NCI-H2081 treated with DMSO at 0.1 percent for 48 hours (cell line): ENCODE measurements at regions not wholly inside any gene's neighbourhood (a gene's known extent, or its start where the extent isn't known, plus 50 kb on each side); places are given as distances from the start of the nearest gene placed in this dataset.

ENCODE experiments used
- DNase-seq: peaks from one replicate; lab custom pipeline; 2025; lab: John Stamatoyannopoulos, UW

DNA sequence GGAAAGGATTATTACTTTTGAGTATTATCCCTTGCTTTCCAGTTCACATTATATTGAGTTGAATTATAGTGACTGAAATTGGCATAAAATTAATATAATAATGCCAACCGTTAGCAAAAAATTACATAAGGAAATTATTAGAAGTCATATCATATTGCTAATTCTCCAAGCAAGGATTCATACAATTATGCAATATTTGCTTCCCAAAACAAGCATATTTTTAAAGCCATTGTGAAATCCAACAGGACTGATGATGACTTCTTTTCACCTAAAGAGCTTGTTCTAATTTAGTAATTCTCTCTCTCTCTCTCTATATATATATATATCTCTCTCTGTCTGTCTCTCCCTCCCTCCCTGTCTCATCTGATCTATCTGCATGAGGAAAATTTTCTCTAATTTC is 283.5 kb downstream of the DSEL start:
- no peak for DNase-seq

DNA sequence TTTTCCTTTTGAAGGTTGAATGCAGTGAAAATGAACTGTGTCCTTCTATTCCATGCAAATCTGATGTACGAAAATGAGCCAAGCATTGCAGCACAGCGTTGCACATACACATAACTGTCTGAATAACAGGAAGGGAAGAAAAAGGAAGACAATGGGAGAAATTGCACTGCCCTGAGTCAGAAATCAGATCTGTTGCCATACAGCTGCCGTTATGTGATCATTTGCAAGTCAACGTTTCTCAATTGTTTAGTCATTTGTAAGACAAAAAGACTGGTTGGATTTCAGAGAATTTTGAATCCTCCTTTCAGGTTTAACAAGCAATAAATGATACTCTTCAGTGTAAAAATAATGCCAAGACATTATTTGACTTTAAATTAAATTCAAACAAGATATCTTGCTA is 284.1 kb downstream of the DSEL start:
- DNase-seq, result no peak

DNA sequence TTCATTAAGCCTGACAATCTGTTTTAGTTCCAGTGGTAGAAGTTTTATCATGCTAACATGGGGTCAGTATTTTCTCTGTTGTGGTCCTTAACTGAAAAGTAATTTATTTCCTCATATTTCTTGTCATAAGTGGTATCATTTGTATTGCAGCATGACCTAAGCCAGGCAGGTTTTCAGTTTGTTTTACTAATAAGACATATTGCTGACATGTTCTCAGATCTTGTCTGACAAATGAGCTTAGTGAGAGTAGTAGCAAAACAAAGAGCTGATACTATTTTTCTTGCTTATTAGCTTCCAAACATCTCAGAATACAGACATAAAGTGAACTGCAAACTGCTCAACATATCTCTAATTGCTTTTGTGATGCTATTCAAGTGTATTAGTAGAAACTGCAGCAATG is 293.6 kb downstream of the DSEL start:
- DNase-seq, result no peak

DNA sequence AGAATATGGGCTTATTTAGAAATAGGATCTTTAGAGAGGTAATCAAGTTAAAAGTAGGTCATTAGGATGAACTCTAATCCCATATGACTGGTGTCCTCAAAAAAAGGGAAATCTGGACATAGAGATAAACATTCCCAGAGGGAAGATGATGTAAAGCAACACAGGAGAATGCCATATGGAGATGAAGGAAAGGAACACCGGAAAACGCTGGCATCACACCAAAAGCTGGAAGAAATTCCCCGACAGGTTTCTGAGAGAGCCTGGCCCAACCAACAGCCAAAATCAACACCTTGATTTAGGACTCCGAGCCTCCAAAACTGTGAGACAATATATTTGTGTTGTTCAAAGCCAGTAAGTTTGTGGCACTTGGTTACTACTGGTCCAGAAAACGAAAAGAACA is 296.7 kb downstream of the DSEL start:
- no peak for DNase-seq

DNA sequence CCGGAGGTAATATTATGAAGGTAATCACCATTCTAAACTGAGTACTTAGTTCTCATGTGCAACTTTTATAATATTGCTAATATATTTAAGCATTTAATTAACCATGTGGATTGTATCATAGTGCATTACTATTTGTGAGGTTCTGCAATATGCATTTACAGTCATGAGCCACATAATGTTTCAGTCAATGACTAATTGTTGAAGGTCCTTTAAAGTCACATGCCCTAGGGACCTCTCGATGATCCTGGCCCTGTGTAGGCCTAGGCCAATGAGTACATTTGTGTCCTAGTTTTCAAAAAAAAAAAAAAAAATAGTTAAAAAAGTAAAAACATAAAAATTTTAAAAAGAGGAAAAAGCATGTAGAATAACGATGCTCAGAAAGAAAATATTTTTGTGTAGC is 298.0 kb downstream of the DSEL start:
- no peak for DNase-seq

DNA sequence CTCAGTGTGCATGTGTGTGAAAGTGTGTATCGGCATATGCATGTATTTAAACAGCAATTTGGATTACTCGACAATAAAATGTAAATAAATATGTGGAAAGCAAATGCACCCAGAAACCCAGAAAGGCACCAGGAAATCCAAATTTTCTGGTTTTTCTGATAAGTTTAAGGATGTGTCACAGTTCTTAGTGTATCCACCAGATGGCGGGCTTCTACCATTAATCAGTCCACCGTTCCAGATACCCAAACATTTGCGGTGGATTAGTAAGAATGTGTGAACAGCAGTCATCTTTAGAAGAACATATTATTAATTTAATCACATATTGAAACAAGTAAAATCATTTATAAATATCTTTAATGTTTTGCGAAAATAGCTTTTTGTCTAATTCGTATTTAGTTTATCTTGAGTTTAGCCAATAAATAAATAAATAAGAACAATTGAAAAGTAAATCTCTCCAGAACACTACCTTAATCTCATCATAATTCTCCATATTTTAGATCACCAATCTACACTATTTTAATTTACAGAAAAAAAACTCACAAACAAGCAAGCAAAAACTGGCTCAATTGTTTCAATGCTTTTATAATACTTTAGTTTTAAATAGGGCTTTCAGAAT is 298.9 kb downstream of the DSEL start:
- DNase-seq, result no peak

DNA sequence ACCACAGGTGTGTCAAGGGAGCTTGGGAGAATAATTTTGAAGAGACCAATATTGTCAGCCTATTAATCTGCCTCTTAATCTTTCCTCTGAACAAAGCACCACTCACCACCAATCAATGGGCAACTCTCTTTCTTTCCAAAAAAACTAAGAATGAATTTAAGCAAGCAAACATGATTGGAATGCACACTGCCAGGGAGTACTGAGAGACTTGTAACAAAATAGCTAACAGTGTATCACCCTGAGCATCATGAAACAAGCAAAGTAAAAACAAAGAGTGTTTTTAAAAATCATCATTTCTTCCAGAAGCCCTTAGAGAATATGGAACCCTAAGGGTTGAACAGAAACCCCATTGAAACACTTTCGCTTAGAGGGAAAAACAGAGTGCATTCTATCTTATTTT is 299.7 kb downstream of the DSEL start:
- no peak for DNase-seq

DNA sequence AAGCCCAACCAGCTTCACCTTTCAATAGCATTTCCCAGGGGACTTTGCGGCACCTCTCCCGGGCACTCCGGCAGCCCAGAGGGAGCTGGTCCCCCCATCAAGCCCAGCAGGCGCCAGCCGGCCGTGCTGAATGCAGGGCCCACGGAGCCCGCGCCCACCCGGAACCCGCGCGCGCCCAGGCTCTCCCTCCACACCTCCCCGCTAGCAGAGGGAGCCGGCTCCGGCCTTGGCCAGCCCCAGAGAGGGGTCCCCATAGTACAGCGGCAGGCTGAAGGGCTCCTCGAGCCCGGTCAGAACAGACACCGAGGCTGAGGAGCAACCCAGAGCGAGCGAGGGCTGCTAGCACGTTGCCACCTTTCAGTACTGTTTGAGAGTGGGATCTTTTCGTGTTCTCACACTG is 300.8 kb downstream of the DSEL start:
- DNase-seq, result no peak

DNA sequence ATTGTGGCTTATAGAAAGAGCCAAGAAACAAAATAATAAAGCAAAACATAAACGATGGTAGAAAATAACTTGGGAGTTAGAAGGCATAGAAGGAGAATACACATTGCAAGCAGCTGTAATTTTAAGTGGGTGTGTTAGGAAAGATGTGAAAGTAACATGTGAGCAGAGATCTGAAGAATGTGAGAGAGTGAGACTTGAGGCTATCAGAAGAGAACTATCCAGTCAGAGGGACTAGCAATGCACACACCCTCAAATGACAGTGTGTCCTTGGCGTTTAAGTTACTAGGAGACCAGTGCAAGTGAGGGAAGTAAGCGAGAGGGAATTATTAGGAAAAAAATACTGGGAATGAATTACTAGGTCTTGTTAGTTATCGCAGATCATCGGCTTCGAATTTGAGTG is 304.9 kb downstream of the DSEL start:
- DNase-seq, result no peak

DNA sequence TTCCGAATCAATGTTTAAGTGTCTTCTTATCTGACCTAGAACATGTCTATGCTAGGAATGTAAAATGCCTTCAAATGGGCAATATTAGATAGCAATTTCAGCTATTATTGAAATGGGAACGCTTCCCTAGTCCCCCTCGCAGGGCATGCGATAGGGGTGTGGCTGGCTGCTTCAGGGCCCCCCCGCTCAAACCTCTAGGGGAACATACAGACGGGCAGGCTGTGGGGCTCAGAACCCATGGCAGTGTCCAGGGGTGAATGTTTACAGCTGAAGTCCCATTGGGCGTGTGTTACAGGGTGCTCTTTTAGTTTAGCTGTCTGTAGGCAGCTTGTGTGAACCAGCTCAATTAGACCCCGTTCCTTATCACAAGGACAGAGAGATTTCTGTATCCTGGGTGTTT is 315.9 kb downstream of the DSEL start:
- DNase-seq, result no peak

DNA sequence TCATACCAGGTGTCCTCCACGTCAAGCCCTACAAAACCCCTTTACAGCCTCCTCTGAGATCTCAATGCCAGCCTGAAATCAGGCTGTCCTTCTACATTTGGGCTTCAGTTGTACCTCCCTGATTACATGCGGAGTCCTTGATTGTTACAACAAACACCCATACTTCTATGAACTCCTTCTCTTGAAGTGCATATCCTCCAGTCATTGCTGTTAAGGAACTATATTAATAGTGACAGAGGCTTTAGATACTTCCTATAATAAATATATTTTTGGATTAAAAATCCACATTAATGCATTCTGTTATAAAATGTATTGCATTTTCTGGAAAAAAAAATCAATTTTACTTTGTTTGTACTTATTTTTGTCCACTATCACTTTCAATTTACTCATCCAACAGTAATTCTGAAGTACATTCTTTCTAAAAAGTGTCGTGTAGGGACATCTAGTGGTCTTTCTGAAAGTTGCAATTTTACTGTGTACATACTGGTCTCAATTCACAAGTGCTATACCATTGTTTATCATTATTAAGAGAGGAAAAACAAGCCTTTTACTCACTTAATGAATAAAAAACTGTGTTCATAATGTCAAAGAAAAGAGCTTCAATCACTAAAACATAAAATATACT is 316.4 kb downstream of the DSEL start:
- peak; percentile 72 for DNase-seq

DNA sequence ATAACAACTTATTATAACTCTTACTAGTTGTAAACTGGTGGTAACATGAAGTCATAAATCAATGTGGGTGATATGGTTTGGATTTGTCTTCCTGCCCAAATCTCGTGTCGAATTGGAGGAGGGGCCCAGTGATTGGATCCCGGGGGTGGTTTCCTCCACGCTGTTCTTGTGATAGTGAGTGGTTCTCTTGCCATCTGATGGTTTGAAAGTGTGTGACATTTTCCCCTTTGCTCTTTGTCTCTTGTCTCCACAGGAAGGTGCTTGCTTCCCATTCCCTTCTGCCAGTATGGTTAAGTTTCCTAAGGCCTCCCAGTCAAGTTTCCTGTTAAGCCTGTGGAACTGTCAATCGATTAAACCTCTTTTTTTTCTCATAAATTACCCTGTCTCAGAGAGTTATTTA is 321.6 kb downstream of the DSEL start:
- no peak for DNase-seq

DNA sequence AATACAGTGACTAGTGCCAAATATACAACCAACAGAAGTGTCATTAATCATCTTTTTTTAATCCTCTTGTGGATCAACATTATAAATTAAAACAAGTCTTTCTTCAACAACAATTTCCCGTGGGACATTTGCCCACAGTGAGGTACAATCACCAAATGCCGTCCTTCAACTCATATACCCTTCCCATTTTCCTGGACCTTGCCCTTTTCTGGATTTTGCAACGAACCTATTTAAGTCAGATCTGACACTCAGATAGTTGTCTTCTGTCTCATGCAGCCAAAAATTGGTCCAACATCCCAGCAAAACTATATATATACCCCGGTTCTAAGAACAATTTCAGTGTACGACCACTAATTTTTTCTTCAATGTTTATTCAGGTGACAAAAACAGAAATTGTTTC is 324.0 kb downstream of the DSEL start:
- DNase-seq, result no peak

DNA sequence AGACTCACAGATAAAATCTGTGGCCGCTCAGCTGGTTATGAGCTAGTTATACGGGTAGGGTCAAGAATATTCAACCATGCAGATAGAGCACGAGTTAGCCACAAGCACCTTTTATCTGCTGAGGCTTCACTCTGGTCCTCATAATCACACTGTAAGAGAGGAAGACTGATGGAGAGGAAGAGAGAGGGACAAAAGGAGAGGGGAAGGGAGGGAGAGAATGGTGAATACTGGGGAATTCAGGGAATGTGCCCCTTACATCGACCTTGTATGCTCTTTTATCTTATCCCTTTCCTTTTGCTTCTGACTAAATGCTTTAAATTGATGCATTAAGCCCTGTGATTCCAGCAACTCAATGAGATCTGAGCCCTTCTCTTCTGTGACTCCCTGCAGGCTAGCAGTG is 333.1 kb downstream of the DSEL start:
- no peak for DNase-seq

DNA sequence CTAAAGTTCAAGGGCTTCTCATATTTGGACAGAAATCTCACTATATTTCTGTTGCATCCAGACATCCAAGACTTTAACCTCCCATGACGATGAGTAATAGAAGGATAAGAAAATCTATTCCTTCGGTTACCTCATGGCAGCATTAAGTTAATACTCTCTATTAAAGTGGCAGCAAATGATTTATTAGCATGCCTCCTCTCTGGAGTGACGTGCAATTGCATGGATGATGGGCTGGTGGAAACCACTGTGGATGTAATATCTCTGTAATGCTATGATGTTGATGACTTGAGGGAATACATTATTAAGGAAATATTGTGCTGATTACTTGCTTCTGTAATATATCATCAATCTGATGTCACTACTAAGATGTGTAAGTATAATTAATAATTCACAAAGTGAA is 336.8 kb downstream of the DSEL start:
- no peak for DNase-seq

DNA sequence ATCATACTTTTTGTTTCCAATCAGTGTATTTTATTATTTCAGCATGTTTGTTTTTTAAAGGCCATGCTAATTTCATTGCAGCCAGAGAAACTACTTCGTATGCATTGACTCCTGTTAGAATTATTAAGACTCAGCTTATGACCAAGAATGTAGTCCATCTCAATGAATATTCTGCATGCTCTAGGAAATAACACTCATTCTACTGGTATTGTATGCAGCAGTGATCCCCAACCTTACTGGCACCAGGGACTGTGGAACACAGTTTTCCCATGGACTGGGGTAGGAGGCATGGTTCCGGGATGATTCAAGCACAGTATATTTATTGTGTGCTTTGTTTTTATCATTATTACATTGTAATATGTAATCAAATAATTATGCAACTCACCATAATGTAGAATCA is 356.9 kb downstream of the DSEL start:
- no peak for DNase-seq

DNA sequence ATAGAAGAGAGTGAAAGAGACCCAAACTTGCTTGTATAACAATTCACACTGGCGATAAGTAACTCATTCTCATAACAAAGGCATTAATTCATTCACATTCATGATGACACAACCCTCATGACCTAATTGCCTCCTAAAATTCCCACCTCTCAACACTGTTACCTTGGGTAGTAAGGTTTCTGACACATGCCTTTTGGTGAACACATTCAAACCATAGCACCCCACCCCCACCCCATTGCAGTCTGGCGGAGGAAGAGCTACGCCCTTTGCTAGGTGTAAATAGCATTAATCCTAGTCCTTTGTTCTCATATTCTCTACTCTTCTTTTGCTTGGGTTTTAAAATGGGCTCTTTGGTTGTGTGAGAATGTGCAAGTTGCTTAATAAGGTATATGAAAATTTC is 361.5 kb downstream of the DSEL start:
- no peak for DNase-seq

DNA sequence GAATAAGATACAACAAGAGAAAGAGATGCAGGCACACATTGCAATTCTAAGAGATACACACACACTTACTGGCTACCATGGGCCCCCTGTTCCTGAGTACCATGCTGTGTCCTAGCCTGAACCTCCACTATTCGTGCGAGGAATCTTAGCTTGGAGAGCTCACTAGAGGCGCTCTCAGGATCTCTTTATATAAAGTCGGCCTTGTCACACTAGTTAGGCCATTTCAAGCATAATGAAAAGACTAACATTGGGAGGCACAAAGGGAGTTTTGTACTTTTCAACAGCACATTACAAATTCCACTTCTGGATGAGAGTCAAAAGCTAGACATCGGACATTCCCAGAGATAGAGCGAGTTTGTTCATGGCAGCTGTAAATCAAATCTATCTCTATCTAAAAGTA is 365.2 kb downstream of the DSEL start:
- no peak for DNase-seq

DNA sequence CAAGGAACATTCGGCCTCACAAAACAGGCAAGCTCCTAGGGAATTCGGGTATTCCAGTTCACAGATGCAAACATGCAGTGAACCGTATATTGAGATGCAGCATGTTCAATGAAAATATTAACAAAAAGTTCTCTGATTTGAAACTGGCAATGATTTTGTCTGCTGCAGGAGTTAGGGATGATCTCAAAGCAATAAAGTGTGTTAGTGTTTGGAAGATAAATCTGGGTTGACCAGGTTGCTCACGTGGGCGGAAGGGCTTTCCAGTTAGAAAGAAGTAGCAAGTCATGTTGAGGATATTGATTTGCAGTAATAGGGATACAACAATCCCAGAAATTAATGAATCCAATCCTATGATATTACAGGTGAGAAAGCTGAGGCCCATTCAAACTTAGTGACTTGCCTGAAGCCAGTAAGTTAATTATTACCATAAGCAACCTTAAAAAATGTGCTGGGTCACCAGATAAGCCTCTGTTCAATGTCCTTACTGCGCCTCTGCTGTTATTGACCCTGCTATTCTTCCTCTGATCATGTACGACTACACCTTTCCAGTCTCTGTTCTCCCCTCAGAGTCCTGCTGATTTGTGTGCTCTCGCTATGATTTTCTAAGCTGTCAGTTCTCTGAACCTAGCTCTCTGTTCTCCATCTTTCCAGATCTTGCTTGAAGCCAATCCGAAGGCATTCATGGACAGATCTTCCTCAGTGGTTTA is 370.8 kb downstream of the DSEL start:
- no peak for DNase-seq

DNA sequence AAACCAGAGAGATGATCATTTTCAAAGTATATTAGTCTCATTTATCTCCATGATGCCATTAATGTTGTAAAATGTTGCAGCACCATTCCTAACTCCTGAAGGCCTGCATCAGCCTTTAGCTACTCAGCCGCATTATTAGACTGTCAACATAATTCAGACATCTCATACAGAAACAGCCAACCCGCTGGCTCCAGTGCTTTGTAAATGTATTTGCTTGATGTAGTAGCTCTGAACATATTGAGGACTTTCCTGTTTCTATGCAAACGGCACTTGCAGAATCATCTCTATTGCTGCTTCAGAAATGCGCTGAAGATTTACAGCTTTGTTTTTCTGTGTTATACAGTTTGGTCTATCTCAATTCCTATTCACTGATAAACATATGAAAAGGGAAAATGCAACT is 372.2 kb downstream of the DSEL start:
- DNase-seq, result peak; percentile 57

DNA sequence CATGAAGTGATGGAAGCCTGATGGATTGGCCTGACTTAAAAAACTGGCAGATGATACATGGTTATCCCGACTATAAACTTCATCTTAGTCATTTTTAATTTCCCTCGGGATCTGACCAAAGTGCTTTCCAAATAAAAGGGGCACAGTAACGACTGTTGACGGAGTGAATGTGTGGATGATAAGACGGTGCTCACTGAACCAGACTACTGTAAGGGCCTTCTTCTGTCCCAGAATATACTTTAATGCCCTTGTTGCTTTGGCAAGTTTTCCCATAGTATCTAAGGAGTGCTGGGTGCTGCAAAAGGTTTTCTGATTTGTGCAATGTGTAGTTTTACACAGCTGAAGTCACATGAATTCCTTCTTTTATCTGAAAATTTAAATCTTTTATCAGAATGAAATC is 373.5 kb downstream of the DSEL start:
- DNase-seq, result no peak

DNA sequence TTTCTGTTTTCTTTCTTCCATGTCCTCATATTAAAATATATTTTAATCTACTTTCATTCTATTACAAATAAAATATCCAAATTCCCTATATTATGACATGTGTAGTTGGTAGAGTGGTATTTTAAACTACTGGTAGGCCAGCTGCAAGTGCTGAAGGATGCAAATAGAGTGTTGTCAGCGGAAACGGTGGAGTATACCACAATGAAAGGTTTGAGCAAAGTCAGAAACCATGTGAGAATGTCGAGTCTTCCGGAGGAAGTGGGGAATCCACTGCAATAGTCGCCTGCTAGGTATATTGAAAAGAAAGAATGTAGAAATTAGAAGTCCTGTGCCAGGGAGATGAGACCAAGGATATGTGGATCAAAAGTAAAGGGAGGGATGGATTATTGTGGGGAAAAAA is 373.9 kb downstream of the DSEL start:
- no peak for DNase-seq

DNA sequence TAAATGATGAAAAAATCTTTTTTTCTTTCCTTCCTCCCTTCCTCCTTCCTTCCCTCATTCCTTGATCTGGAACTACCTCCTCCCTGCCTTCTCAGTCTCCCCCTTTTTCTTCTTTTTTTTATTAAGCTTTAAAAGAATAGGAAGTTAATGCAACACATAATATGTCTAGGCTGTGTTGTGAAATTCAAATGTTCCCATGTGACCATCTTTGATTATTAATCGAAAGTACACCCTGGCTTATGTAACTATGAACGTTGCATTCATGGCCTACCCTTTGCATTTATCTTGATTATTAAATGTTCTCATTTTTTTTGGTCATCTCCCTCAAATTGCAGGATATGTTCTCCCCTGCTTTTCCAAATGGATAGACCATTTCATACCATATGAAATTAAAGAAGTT is 376.0 kb downstream of the DSEL start:
- no peak for DNase-seq

DNA sequence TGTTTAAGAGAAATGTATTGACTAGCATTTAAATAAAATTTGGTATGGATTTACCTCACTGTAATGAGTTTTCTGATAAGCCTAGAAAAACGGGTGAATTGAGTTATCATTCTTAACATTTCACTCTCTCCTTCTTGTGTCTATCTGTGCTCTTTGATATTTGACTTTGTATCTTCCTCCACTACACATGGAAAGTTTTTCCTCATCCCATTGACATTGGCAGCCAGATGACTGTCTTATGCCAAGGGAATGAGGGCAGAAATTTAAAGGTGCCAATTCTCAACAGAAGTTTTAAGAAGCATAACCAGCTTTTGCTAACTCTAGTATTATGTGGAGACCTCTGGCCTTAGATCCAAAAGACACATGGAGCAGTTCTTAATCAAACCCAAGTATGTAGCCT is 376.6 kb downstream of the DSEL start:
- no peak for DNase-seq
